HCT116 (cell line): ENCODE measurements at regions not wholly inside any gene's neighbourhood (a gene's known extent, or its start where the extent isn't known, plus 50 kb on each side); places are given as distances from the start of the nearest gene placed in this dataset.

ENCODE experiments used
- ATAC-seq: fragments of 200-7000 bp; cut with Tn5 transposase; 2 replicates; pipeline ENCODE4 v1.9.1; 2020; ENCODE audit warnings: mild to moderate bottlenecking, moderate library complexity
- BruUV-seq: library from RNA; stranded (reverse); fragments of 400-500 nt; replicated peaks from 2 replicates; lab custom pipeline; 2021; lab: Mats Ljungman, UMichigan
- CTCF ChIA-PET: fragments of 300-600 bp; sonication (Branson Sonifier 250); formaldehyde crosslinking; loops from one replicate; lab custom pipeline; 2021; ENCODE audit warnings: antibody characterized with exemption; lab: Charles Lee
- POLR2A ChIA-PET: fragments of 300-600, 350-600 bp; sonication (Branson Sonifier 250); formaldehyde crosslinking; loops from one replicate; lab custom pipeline; 2021; ENCODE audit warnings: antibody characterized with exemption; lab: Charles Lee
- RAD21 ChIA-PET, 2 experiments: fragments of 300-600 bp; sonication (Branson Sonifier 250); formaldehyde crosslinking; loops; one replicate each; lab custom pipeline; 2023; ENCODE audit warnings: low total read pairs in 2 of 2; ENCODE audit not compliant: uncharacterized antibody in 2 of 2, unreplicated experiment in 2 of 2, low non-redundant PET in 1 of 2; lab: Charles Lee
- DNase-seq: peaks from one replicate; pipeline ENCODE4 v3.0.0-alpha.2; 2010; ENCODE audit warnings: low read depth, low spot score
- H2AFZ ChIP-seq: fragments of 200-600 bp; shearing (Covaris generic), sonication (generic); 2 replicates; pipeline ENCODE4 v1.6.1; 2017; ENCODE audit warnings: low read depth, mixed run types, mixed read lengths, antibody characterized with exemption, low read length; ENCODE audit not compliant: poor library complexity, severe bottlenecking
- H3K27ac ChIP-seq: 2 replicates; pipeline ENCODE4 v1.5.1; 2012; ENCODE audit warnings: low read depth, low read length
- H3K27me3 ChIP-seq: fragments of 200-600 bp; sonication (generic); 2 replicates; pipeline ENCODE4 v1.6.1; 2016; ENCODE audit warnings: mixed run types, low read length, mixed read lengths; ENCODE audit not compliant: insufficient read depth
- H3K36me3 ChIP-seq, 2 experiments: fragments of 200-500 bp in 1 of 2; fragments of 200-600 bp in 1 of 2; sonication (Bioruptor generic) in 1 of 2; sonication (generic) in 1 of 2; 2 replicates each; pipeline versions ENCODE4 v1.5.1 to v1.6.1; 2014 to 2016; ENCODE audit warnings: low read length in 2 of 2, inconsistent platforms in 1 of 2, mixed read lengths in 1 of 2, mixed run types in 1 of 2; ENCODE audit not compliant: insufficient read depth in 2 of 2, control insufficient read depth in 1 of 2
- H3K4me1 ChIP-seq, 2 experiments: fragments of 200-600 bp in 1 of 2; sonication (generic) in 1 of 2; 2 replicates each; pipeline versions ENCODE4 v1.5.1 to v1.6.1; 2012 to 2017; ENCODE audit warnings: low read length in 2 of 2, inconsistent platforms in 1 of 2, mild to moderate bottlenecking in 1 of 2, mixed read lengths in 1 of 2, mixed run types in 1 of 2, moderate library complexity in 1 of 2; ENCODE audit not compliant: insufficient read depth in 2 of 2, control insufficient read depth in 1 of 2
- H3K4me2 ChIP-seq: fragments of 200-600 bp; sonication (generic); 2 replicates; pipeline ENCODE4 v1.6.1; 2017; ENCODE audit warnings: mixed run types, low read length, mixed read lengths
- H3K4me3 ChIP-seq, 2 experiments: fragments of 200-600 bp in 1 of 2; sonication (generic) in 1 of 2; replicated peaks in 1 of 2; 2 replicates each; pipeline ENCODE4 v1.5.1; 2011 to 2016; ENCODE audit warnings: low read length in 2 of 2, control low read depth in 1 of 2, low read depth in 1 of 2, mild to moderate bottlenecking in 1 of 2, mixed read lengths in 1 of 2, mixed run types in 1 of 2
- H3K79me2 ChIP-seq: fragments of 200-600 bp; sonication (generic); 2 replicates; pipeline ENCODE4 v1.6.1; 2017; ENCODE audit warnings: mild to moderate bottlenecking, mixed run types, low read length, moderate library complexity, mixed read lengths; ENCODE audit not compliant: insufficient read depth
- H3K9ac ChIP-seq: fragments of 200-600 bp; sonication (generic); 2 replicates; pipeline ENCODE4 v1.6.1; 2016; ENCODE audit warnings: low read length, mixed read lengths
- H3K9me2 ChIP-seq: fragments of 200-600 bp; sonication (generic), shearing (Covaris generic); 2 replicates; pipeline ENCODE4 v1.6.1; 2017; ENCODE audit warnings: mixed run types, mild to moderate bottlenecking, moderate library complexity; ENCODE audit not compliant: insufficient read depth
- H3K9me3 ChIP-seq, 2 experiments: fragments of 200-500 bp in 1 of 2; fragments of 200-600 bp in 1 of 2; sonication (Bioruptor generic) in 1 of 2; sonication (generic) in 1 of 2; 2 replicates each; pipeline ENCODE4 v1.6.1; 2014 to 2017; ENCODE audit warnings: low read length in 2 of 2, mixed read lengths in 2 of 2, inconsistent platforms in 1 of 2, low read depth in 1 of 2, mild to moderate bottlenecking in 1 of 2, mixed run types in 1 of 2, moderate library complexity in 1 of 2; ENCODE audit not compliant: control insufficient read depth in 1 of 2, insufficient read depth in 1 of 2
- H4K20me1 ChIP-seq: fragments of 200-600 bp; sonication (generic), shearing (Covaris generic); 2 replicates; pipeline ENCODE4 v1.6.1; 2017; ENCODE audit warnings: mixed run types, mild to moderate bottlenecking, moderate library complexity; ENCODE audit not compliant: insufficient read depth
- CBX3 ChIP-seq: IDR thresholded peaks from 2 replicates; pipeline ENCODE4 v1.6.1; 2012; ENCODE audit warnings: low read depth
- CEBPB ChIP-seq: IDR thresholded peaks from 2 replicates; pipeline ENCODE4 v1.6.1; 2012; ENCODE audit warnings: low read depth
- CTCF ChIP-seq, 3 experiments: fragments of 200-600 bp in 1 of 3; sonication (generic) in 1 of 3; IDR thresholded peaks in 2 of 3; conservative IDR thresholded peaks in 1 of 3; 2 replicates each; pipeline ENCODE4 v1.5.1; 2012 to 2017; ENCODE audit warnings: low read depth in 2 of 3, low read length in 2 of 3, antibody characterized with exemption in 1 of 3, borderline replicate concordance in 1 of 3, control low read depth in 1 of 3, mild to moderate bottlenecking in 1 of 3, mixed read lengths in 1 of 3, mixed run types in 1 of 3, moderate library complexity in 1 of 3; ENCODE audit not compliant: insufficient read depth in 1 of 3
- ELF1 ChIP-seq: IDR thresholded peaks from 2 replicates; pipeline ENCODE4 v1.6.1; 2012; ENCODE audit warnings: low read depth, borderline replicate concordance
- EZH2 ChIP-seq: fragments of 200-600 bp; sonication (generic); IDR thresholded peaks from 2 replicates; pipeline ENCODE4 v1.6.1; 2017; ENCODE audit warnings: antibody characterized with exemption, mixed run types
- JUND ChIP-seq: IDR thresholded peaks from 2 replicates; pipeline ENCODE4 v1.6.1; 2012
- MAX ChIP-seq: IDR thresholded peaks from 2 replicates; pipeline ENCODE4 v1.6.1; 2012
- POLR2AphosphoS5 ChIP-seq: IDR thresholded peaks from 2 replicates; pipeline ENCODE4 v1.6.1; 2011; ENCODE audit warnings: mild to moderate bottlenecking, low read depth, low read length, moderate library complexity
- SRF ChIP-seq: IDR thresholded peaks from 2 replicates; pipeline ENCODE4 v1.6.1; 2012; ENCODE audit warnings: low read depth
- TCF7L2 ChIP-seq: IDR thresholded peaks from 2 replicates; pipeline ENCODE4 v1.7.0; 2011; ENCODE audit warnings: borderline replicate concordance, inconsistent platforms; ENCODE audit not compliant: insufficient read depth, insufficient read length; ENCODE audit errors: extremely low read depth
- YY1 ChIP-seq: IDR thresholded peaks from 2 replicates; pipeline ENCODE4 v1.6.1; 2011; ENCODE audit warnings: low read length, low read depth, moderate library complexity, mild to moderate bottlenecking; ENCODE audit not compliant: insufficient replicate concordance; ENCODE audit errors: extremely low read depth
- ZBTB33 ChIP-seq: IDR thresholded peaks from 2 replicates; pipeline ENCODE4 v1.6.1; 2011; ENCODE audit warnings: mild to moderate bottlenecking, low read length, moderate library complexity; ENCODE audit not compliant: insufficient replicate concordance; ENCODE audit errors: extremely low read depth
- intact Hi-C: fragments of 100-400 bp; cut with micrococcal nuclease; formaldehyde crosslinking; loops from 2 replicates; pipeline ENCODE4 v1.10.0; 2022

- no peak for TF ChIP-seq YY1
These were observed 217.4 kb upstream of the EYS start (continued) for GRCh38 chr6:65924411-65924810.

- no peaks in the 10 kb centered on the region for H3K4me1 ChIP-seq
- TF ChIP-seq CBX3: no peak
- TF ChIP-seq ZBTB33: no peak
- TF ChIP-seq ELF1: no peak
- TF ChIP-seq, all 23 proteins: peak for 0
- Histone ChIP-seq H4K20me1 (no peaks in the 10 kb centered on the region), H3K4me3 (no peak overlapping the region), H3K79me2 (no peaks in the 10 kb centered on the region), H3K9ac (no peak overlapping the region), H3K36me3 (no peaks in the 10 kb centered on the region), H3K9me2 (no peaks in the 10 kb centered on the region), H3K27ac (no peak overlapping the region), H3K27me3 (no peaks in the 10 kb centered on the region), H3K4me2 (no peak overlapping the region), H2AFZ (no peak overlapping the region), H3K9me3 (peaks cover 5 to 10% of the 10 kb centered on the region in 2 experiments; a peak in 2 of 4 replicates)
- intact Hi-C loops: no loop called here
- ChIA-PET POLR2A (no interaction called here), CTCF (no interaction called here), RAD21 (no interaction called here)
- ATAC-seq (no peak), DNase-seq (no peak)
- no TSS peak for BruUV-seq
These were observed 215.0 kb upstream of the EYS start for GRCh38 chr6:65922049-65922448.

- Histone ChIP-seq H4K20me1 (no peaks in the 10 kb centered on the region), H3K36me3 (no peaks in the 10 kb centered on the region), H3K9ac (no peak overlapping the region), H3K4me1 (no peaks in the 10 kb centered on the region), H3K27ac (no peak overlapping the region), H3K27me3 (no peaks in the 10 kb centered on the region), H2AFZ (no peak overlapping the region), H3K9me3 (peaks cover 9 to 35% of the 10 kb centered on the region in 2 experiments; a peak in 3 of 4 replicates), H3K79me2 (no peaks in the 10 kb centered on the region), H3K4me3 (no peak overlapping the region), H3K4me2 (no peak overlapping the region), H3K9me2 (no peaks in the 10 kb centered on the region)
- TF ChIP-seq JUND: no peak
- TF ChIP-seq EZH2: no peak
- no peak for TF ChIP-seq SRF
- TF ChIP-seq MAX: no peak
- TF ChIP-seq CEBPB: no peak
- TF ChIP-seq POLR2AphosphoS5: no peak
- no peak for TF ChIP-seq TCF7L2
- no peak for TF ChIP-seq CTCF (IDR thresholded peaks at IDR 0.05 in 2 of 3, conservative IDR thresholded peaks at IDR 0.05 in 1 of 3; ENCODE audit: borderline replicate concordance in 1 of 3, insufficient read depth in 1 of 3, low read depth in 2 of 3, low read length in 2 of 3)
- ATAC-seq (no peak), DNase-seq (no peak)
- intact Hi-C loops: no loop called here
- ChIA-PET POLR2A (no interaction called here), CTCF (no interaction called here), RAD21 (no interaction called here)
- BruUV-seq: no TSS peak
These were observed 201.0 kb upstream of the EYS start for GRCh38 chr6:65908065-65908464.
